Stomach (tissue), 4 donors: ENCODE measurements at regions not wholly inside any gene's neighbourhood (a gene's known extent, or its start where the extent isn't known, plus 50 kb on each side); places are given as distances from the start of the nearest gene placed in this dataset.
A peak's percentile ranks its signal among the peaks of the same experiment; 100 is the strongest.

ENCODE experiments used
- CTCF ChIP-seq, 7 experiments: fragments of 450-650 bp in 4 of 7; fragments of 200-600 bp in 3 of 7; sonication (generic) in 3 of 7; IDR thresholded peaks; one replicate each; pipeline ENCODE4 v1.5.1; 2016 to 2019; ENCODE audit warnings: antibody characterized with exemption in 7 of 7, control low read depth in 2 of 7, mild to moderate bottlenecking in 1 of 7
- EP300 ChIP-seq: sonication (generic); formaldehyde crosslinking; IDR thresholded peaks from one replicate; pipeline ENCODE4 v1.6.1; 2017; ENCODE audit warnings: antibody characterized with exemption
- POLR2A ChIP-seq, 4 donors: fragments of 450-650 bp; IDR thresholded peaks; one replicate each; pipeline ENCODE4 v1.6.1; 2016; ENCODE audit warnings: antibody characterized with exemption in 4 of 4, control low read depth in 2 of 4, mild to moderate bottlenecking in 1 of 4, moderate library complexity in 1 of 4
- POLR2AphosphoS5 ChIP-seq, 3 donors: sonication (generic); formaldehyde crosslinking; IDR thresholded peaks; one replicate each; pipeline ENCODE4 v1.6.1; 2016; ENCODE audit warnings: antibody characterized with exemption in 3 of 3

- TF ChIP-seq CTCF (IDR thresholded peaks at IDR 0.05) (peak in 5 of 7 experiments; percentile 39 to 58 (median 50)), POLR2A (IDR thresholded peaks at IDR 0.05) (no peak), POLR2AphosphoS5 (IDR thresholded peaks at IDR 0.05) (no peak), EP300 (no peak)
These were observed 1109.3 kb upstream of the B3GALT2 start for GRCh38 chr1:194295685-194296084.
